ENCODE measurements at regions not wholly inside any gene's neighbourhood (a gene's known extent, or its start where the extent isn't known, plus 50 kb on each side); places are given as distances from the start of the nearest gene placed in this dataset.

DNA sequence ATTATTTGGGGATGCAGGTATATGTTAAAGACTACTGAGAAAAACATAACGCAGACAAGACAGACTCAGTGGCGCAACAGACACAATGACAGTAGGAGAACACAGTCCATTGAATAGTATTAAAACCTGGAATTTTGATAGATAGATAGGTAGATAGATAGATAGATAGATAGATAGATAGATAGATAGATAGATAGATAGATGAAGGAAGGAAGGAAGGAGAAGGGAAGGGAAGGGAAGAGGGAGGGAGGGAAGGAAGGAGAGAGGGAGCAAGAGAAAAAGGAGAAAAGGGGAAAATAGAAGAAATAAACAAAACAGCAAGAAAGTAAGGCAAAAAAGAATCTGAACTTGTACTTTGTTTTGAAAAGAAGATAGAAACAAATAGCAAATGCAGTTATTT lies 404.5 kb downstream of the FOXO1 start:
- Histone ChIP-seq H3K36me3 (ENCODE audit: control insufficient read depth in 2 of 3, insufficient read depth in 3 of 3, low read length in 3 of 3) (no peaks in the 10 kb centered on the region), H3K27me3 (ENCODE audit: control insufficient read depth, insufficient read depth, low read length) (no peaks in the 10 kb centered on the region), H3K27ac (ENCODE audit: low read depth in 2 of 2, low read length in 2 of 2) (no peak overlapping the region), H3K4me3 (ENCODE audit: low read length in 3 of 3) (no peak overlapping the region), H3K9ac (ENCODE audit: low read length in 3 of 3) (no peak overlapping the region), H3K4me1 (ENCODE audit: control insufficient read depth in 2 of 3, insufficient read depth in 2 of 3, low read depth in 1 of 3, low read length in 3 of 3) (no peaks in the 10 kb centered on the region), H3K9me3 (ENCODE audit: control insufficient read depth in 2 of 3, insufficient read depth in 1 of 3, low read length in 3 of 3) (no peaks in the 10 kb centered on the region)
- no peak for DNase-seq
- FAIRE-seq: no peak
- TF ChIP-seq, protein P1, sequence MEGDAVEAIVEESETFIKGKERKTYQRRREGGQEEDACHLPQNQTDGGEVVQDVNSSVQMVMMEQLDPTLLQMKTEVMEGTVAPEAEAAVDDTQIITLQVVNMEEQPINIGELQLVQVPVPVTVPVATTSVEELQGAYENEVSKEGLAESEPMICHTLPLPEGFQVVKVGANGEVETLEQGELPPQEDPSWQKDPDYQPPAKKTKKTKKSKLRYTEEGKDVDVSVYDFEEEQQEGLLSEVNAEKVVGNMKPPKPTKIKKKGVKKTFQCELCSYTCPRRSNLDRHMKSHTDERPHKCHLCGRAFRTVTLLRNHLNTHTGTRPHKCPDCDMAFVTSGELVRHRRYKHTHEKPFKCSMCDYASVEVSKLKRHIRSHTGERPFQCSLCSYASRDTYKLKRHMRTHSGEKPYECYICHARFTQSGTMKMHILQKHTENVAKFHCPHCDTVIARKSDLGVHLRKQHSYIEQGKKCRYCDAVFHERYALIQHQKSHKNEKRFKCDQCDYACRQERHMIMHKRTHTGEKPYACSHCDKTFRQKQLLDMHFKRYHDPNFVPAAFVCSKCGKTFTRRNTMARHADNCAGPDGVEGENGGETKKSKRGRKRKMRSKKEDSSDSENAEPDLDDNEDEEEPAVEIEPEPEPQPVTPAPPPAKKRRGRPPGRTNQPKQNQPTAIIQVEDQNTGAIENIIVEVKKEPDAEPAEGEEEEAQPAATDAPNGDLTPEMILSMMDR (IDR thresholded peaks at IDR 0.05; ENCODE audit: borderline replicate concordance, extremely low read depth, insufficient read depth): no peak
- intact Hi-C loops (cut with DNase I): no loop called here

DNA sequence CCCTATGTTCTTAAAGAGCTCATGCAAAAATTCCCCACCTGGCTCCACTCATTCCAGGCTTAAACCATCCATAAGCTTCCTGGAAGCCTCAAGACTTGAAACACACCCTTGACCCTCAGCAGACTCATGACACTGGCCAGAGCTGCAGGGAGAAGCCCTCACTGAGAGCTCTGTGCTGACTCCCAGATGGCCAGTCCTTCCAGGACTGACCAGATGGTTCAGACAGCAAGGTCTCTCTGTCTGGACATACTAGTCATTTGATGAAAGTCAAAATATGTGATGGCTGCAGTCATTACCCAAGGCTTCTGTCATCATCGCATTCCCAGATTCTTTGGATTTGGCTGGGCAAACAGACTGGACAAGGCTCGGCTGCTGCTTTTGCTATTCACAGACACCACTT lies 397.4 kb downstream of the FOXO1 start:
- Histone ChIP-seq H3K9ac (ENCODE audit: low read length in 3 of 3) (no peak overlapping the region), H3K27ac (ENCODE audit: low read depth in 2 of 2, low read length in 2 of 2) (no peak overlapping the region), H3K4me3 (ENCODE audit: low read length in 3 of 3) (no peak overlapping the region), H3K36me3 (ENCODE audit: control insufficient read depth in 2 of 3, insufficient read depth in 3 of 3, low read length in 3 of 3) (no peaks in the 10 kb centered on the region), H3K9me3 (ENCODE audit: control insufficient read depth in 2 of 3, insufficient read depth in 1 of 3, low read length in 3 of 3) (no peaks in the 10 kb centered on the region), H3K4me1 (ENCODE audit: control insufficient read depth in 2 of 3, insufficient read depth in 2 of 3, low read depth in 1 of 3, low read length in 3 of 3) (peaks cover 0 to 9% (median 0%) of the 10 kb centered on the region in 3 donors), H3K27me3 (ENCODE audit: control insufficient read depth, insufficient read depth, low read length) (no peaks in the 10 kb centered on the region)
- DNase-seq: no peak
- intact Hi-C loops (cut with DNase I): no loop called here
- no peak for FAIRE-seq
- TF ChIP-seq, protein P1 (IDR thresholded peaks at IDR 0.05; ENCODE audit: borderline replicate concordance, extremely low read depth, insufficient read depth): no peak

DNA sequence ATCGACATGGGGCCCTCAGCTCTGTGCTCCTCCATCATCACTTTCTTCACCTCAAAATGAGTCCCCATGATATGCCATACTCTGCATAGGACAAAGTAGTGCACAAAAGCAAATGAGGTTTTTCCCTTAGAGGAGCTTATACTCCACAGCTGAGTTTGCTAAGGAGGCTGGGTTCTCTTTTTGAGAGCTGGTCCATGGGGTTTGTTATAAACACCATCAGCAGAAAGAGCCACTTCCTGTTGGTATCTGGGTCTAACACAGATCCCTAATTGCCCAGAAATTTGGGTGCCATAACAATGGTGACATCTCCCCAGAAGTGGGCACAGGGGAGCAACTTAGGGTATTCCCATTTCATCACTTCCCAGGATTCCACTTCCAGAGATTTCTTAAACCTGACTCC lies 395.7 kb downstream of the FOXO1 start:
- intact Hi-C loops (cut with DNase I): no loop called here
- Histone ChIP-seq H3K27ac (ENCODE audit: low read depth in 2 of 2, low read length in 2 of 2) (no peak overlapping the region), H3K9me3 (ENCODE audit: control insufficient read depth in 2 of 3, insufficient read depth in 1 of 3, low read length in 3 of 3) (no peaks in the 10 kb centered on the region), H3K36me3 (ENCODE audit: control insufficient read depth in 2 of 3, insufficient read depth in 3 of 3, low read length in 3 of 3) (no peaks in the 10 kb centered on the region), H3K4me1 (ENCODE audit: control insufficient read depth in 2 of 3, insufficient read depth in 2 of 3, low read depth in 1 of 3, low read length in 3 of 3) (peaks cover 0 to 9% (median 0%) of the 10 kb centered on the region in 3 donors), H3K4me3 (ENCODE audit: low read length in 3 of 3) (no peak overlapping the region), H3K9ac (ENCODE audit: low read length in 3 of 3) (no peak overlapping the region), H3K27me3 (ENCODE audit: control insufficient read depth, insufficient read depth, low read length) (no peaks in the 10 kb centered on the region)
- no peak for DNase-seq
- TF ChIP-seq, protein P1 (IDR thresholded peaks at IDR 0.05; ENCODE audit: borderline replicate concordance, extremely low read depth, insufficient read depth): no peak
- no peak for FAIRE-seq

GRCh38 chr13:40271271-40271885 lies 395.1 kb downstream of the FOXO1 start:
- DNase-seq: peak in 1 of 5 donors; percentile 38
- Histone ChIP-seq H3K27me3 (ENCODE audit: control insufficient read depth, insufficient read depth, low read length) (no peaks in the 10 kb centered on the region), H3K36me3 (ENCODE audit: control insufficient read depth in 2 of 3, insufficient read depth in 3 of 3, low read length in 3 of 3) (no peaks in the 10 kb centered on the region), H3K9me3 (ENCODE audit: control insufficient read depth in 2 of 3, insufficient read depth in 1 of 3, low read length in 3 of 3) (no peaks in the 10 kb centered on the region), H3K4me1 (ENCODE audit: control insufficient read depth in 2 of 3, insufficient read depth in 2 of 3, low read depth in 1 of 3, low read length in 3 of 3) (peaks cover 0 to 9% (median 0%) of the 10 kb centered on the region in 3 donors), H3K27ac (ENCODE audit: low read depth in 2 of 2, low read length in 2 of 2) (peak overlapping the region in 1 of 2 donors; percentile 44), H3K9ac (ENCODE audit: low read length in 3 of 3) (no peak overlapping the region), H3K4me3 (ENCODE audit: low read length in 3 of 3) (no peak overlapping the region)
- FAIRE-seq: no peak
- TF ChIP-seq, protein P1 (IDR thresholded peaks at IDR 0.05; ENCODE audit: borderline replicate concordance, extremely low read depth, insufficient read depth): no peak
- intact Hi-C loops (cut with DNase I): no loop called here
